Gastrocnemius medialis (tissue), 4 donors: ENCODE measurements at regions not wholly inside any gene's neighbourhood (a gene's known extent, or its start where the extent isn't known, plus 50 kb on each side); places are given as distances from the start of the nearest gene placed in this dataset.
"Not testable (repeated sequence)": the region's sequence is repeated elsewhere in the genome, so short reads cannot be mapped to it uniquely, and the experiment has no call there.

Experiments used
- ATAC-seq, 2 donors: fragments of 150-250 bp; one replicate each; pipeline ENCODE4 v1.9.1; 2016
- DNase-seq, 2 donors: peaks; one replicate each; pipeline ENCODE4 v3.0.0-alpha.2; 2019
- H3K27ac ChIP-seq, 4 donors: fragments of 200-600 bp; sonication (generic); 1 replicate in 1 of 4; 2 replicates in 3 of 4; pipeline ENCODE4 v1.5.1; 2016 to 2018; ENCODE audit warnings: mild to moderate bottlenecking in 2 of 4, moderate library complexity in 1 of 4
- H3K27me3 ChIP-seq, 3 donors: fragments of 200-600 bp; sonication (generic) in 2 of 3; 1 replicate in 1 of 3; 2 replicates in 2 of 3; pipeline versions ENCODE4 v1.5.1 to v1.6.0; 2016 to 2019; ENCODE audit warnings: mild to moderate bottlenecking in 1 of 3, moderate library complexity in 1 of 3
- H3K36me3 ChIP-seq, 2 donors: fragments of 200-600 bp; sonication (generic) in 1 of 2; one replicate each; pipeline ENCODE4 v1.5.1; 2017 to 2018
- H3K4me1 ChIP-seq, 2 donors: fragments of 200-600 bp; sonication (generic) in 1 of 2; one replicate each; pipeline ENCODE4 v1.5.1; 2016 to 2017; ENCODE audit warnings: mild to moderate bottlenecking in 2 of 2
- H3K4me3 ChIP-seq, 4 donors: fragments of 200-600 bp; sonication (generic) in 3 of 4; 1 replicate in 1 of 4; 2 replicates in 3 of 4; pipeline ENCODE4 v1.5.1; 2016 to 2019; ENCODE audit warnings: mild to moderate bottlenecking in 2 of 4
- H3K9me3 ChIP-seq, 3 donors: fragments of 200-600 bp; sonication (generic) in 2 of 3; 1 replicate in 1 of 3; 2 replicates in 2 of 3; pipeline ENCODE4 v1.5.1; 2016 to 2019
- CTCF ChIP-seq, 5 experiments: fragments of 450-650 bp in 3 of 5; fragments of 200-600 bp in 2 of 5; sonication (generic) in 2 of 5; IDR thresholded peaks in 4 of 5; conservative IDR thresholded peaks in 1 of 5; 1 replicate in 4 of 5; 2 replicates in 1 of 5; pipeline ENCODE4 v1.5.1; 2016 to 2019; ENCODE audit warnings: antibody characterized with exemption in 5 of 5, mild to moderate bottlenecking in 3 of 5, moderate library complexity in 3 of 5
- POLR2A ChIP-seq, 2 donors: fragments of 450-650 bp; IDR thresholded peaks; one replicate each; pipeline ENCODE4 v1.6.1; 2017; ENCODE audit warnings: antibody characterized with exemption in 2 of 2, mild to moderate bottlenecking in 2 of 2, moderate library complexity in 2 of 2
- in situ Hi-C, 4 donors: fragments of 200-750 bp; cut with MboI; loops; one replicate each; pipeline versions ENCODE4 v1.15.0 to v1.8.0; 2017; ENCODE audit warnings: low sequenced_read_pairs in 4 of 4
- intact Hi-C: fragments of 100-400 bp; cut with DNase I; formaldehyde crosslinking; loops from one replicate; pipeline ENCODE4 v1.15.1; 2023; ENCODE audit warnings: low total_unique reads

GRCh38 chr2:221908518-221908917 lies 336.4 kb upstream of the EPHA4 start:
- no peak for TF ChIP-seq POLR2A (IDR thresholded peaks at IDR 0.05)
- intact Hi-C loops = no loop called here

GRCh38 chr2:221897718-221898117 lies 325.6 kb upstream of the EPHA4 start:
- TF ChIP-seq CTCF (IDR thresholded peaks at IDR 0.05 in 4 of 5, conservative IDR thresholded peaks at IDR 0.05 in 1 of 5) (no peak), POLR2A (IDR thresholded peaks at IDR 0.05) (no peak)
- H3K27ac ChIP-seq = no peak overlapping the region
- in situ Hi-C loops (no loop called here), intact Hi-C loops (no loop called here)
- no peak overlapping the region for H3K4me3 ChIP-seq
- H3K36me3 ChIP-seq = no peaks in the 10 kb centered on the region
- no peaks in the 10 kb centered on the region for H3K9me3 ChIP-seq
- H3K27me3 ChIP-seq = no peaks in the 10 kb centered on the region
- ATAC-seq (no peak), DNase-seq (no peak)
- H3K4me1 ChIP-seq = no peaks in the 10 kb centered on the region

More at GRCh38 chr2:221908518-221908917, 336.4 kb upstream of the EPHA4 start:
- Histone ChIP-seq H3K36me3 (no peaks in the 10 kb centered on the region), H3K27me3 (no peaks in the 10 kb centered on the region), H3K27ac (no peak overlapping the region), H3K4me1 (no peaks in the 10 kb centered on the region), H3K9me3 (no peaks in the 10 kb centered on the region), H3K4me3 (no peak overlapping the region)
- DNase-seq = no peak
- in situ Hi-C loops = no loop called here
- ATAC-seq = no peak

GRCh38 chr2:221896505-221897151 lies 324.5 kb upstream of the EPHA4 start:
- no peaks in the 10 kb centered on the region for H3K36me3 ChIP-seq
- no peak overlapping the region for H3K27ac ChIP-seq
- TF ChIP-seq CTCF (IDR thresholded peaks at IDR 0.05 in 4 of 5, conservative IDR thresholded peaks at IDR 0.05 in 1 of 5) = no peak
- TF ChIP-seq POLR2A (IDR thresholded peaks at IDR 0.05) = no peak
- intact Hi-C loops = no loop called here
- no peak for ATAC-seq
- DNase-seq = peak in 1 of 2 donors; percentile 21
- H3K4me3 ChIP-seq = no peak overlapping the region
- H3K27me3 ChIP-seq = no peaks in the 10 kb centered on the region
- H3K4me1 ChIP-seq = no peaks in the 10 kb centered on the region
- no peaks in the 10 kb centered on the region for H3K9me3 ChIP-seq
- in situ Hi-C loops = no loop called here

GRCh38 chr2:221895366-221896121 lies 323.4 kb upstream of the EPHA4 start:
- DNase-seq = no peak
- Histone ChIP-seq H3K4me3 (no peak overlapping the region), H3K27me3 (no peaks in the 10 kb centered on the region), H3K9me3 (no peaks in the 10 kb centered on the region), H3K4me1 (no peaks in the 10 kb centered on the region), H3K36me3 (no peaks in the 10 kb centered on the region), H3K27ac (no peak overlapping the region)
- in situ Hi-C loops (no loop called here), intact Hi-C loops (no loop called here)
- ATAC-seq = no peak
- TF ChIP-seq CTCF (IDR thresholded peaks at IDR 0.05 in 4 of 5, conservative IDR thresholded peaks at IDR 0.05 in 1 of 5) = no peak
- no peak for TF ChIP-seq POLR2A (IDR thresholded peaks at IDR 0.05)

GRCh38 chr2:221893501-221893900 lies 321.4 kb upstream of the EPHA4 start:
- no peak for ATAC-seq
- DNase-seq = no peak
- Histone ChIP-seq H3K36me3 (no peaks in the 10 kb centered on the region), H3K27ac (no peak overlapping the region), H3K9me3 (no peaks in the 10 kb centered on the region), H3K4me1 (no peaks in the 10 kb centered on the region), H3K27me3 (no peaks in the 10 kb centered on the region), H3K4me3 (no peak overlapping the region)
- intact Hi-C loops = no loop called here
- TF ChIP-seq CTCF (IDR thresholded peaks at IDR 0.05 in 4 of 5, conservative IDR thresholded peaks at IDR 0.05 in 1 of 5) (no peak), POLR2A (IDR thresholded peaks at IDR 0.05) (no peak)
- in situ Hi-C loops = no loop called here

- DNase-seq, H3K27ac ChIP-seq, H3K27me3 ChIP-seq, H3K9me3 ChIP-seq, in situ Hi-C loops, H3K36me3 ChIP-seq, H3K4me3 ChIP-seq, H3K4me1 ChIP-seq, intact Hi-C loops, ATAC-seq: not testable (repeated sequence)
Measured at GRCh38 chr2:221892006-221892405, 319.9 kb upstream of the EPHA4 start.
